ENCODE measurements at regions not wholly inside any gene's neighbourhood (a gene's known extent, or its start where the extent isn't known, plus 50 kb on each side); places are given as distances from the start of the nearest gene placed in this dataset.
"Not testable (repeated sequence)": the region's sequence is repeated elsewhere in the genome, so short reads cannot be mapped to it uniquely, and the experiment has no call there.

- CTCF ChIA-PET (ENCODE audit: partially characterized antibody); H4K5ac ChIP-seq (ENCODE audit: insufficient read length, low read depth, low read length); H3K4me2 ChIP-seq (ENCODE audit: insufficient read depth in 1 of 2, low read depth in 2 of 2, low read length in 2 of 2); H3K4me3 ChIP-seq (ENCODE audit: extremely low read depth in 1 of 4, insufficient read depth in 2 of 4, low read depth in 3 of 4, low read length in 4 of 4); H2BK120ac ChIP-seq (replicated peaks; ENCODE audit: low read depth, low read length); H2BK20ac ChIP-seq (ENCODE audit: low read length); H3K56ac ChIP-seq (replicated peaks; ENCODE audit: insufficient read length, low read depth, low read length); H3K79me1 ChIP-seq (ENCODE audit: low read depth, low read length); H4K8ac ChIP-seq (ENCODE audit: extremely low read depth, insufficient read depth, low read length); DNase-seq (ENCODE audit: low read depth in 1 of 2, low spot score in 2 of 2); H2AK5ac ChIP-seq (ENCODE audit: low read depth, low read length); H2BK15ac ChIP-seq (ENCODE audit: low read length); H3K4me1 ChIP-seq (replicated peaks in 1 of 4; ENCODE audit: control insufficient read depth in 3 of 4, insufficient read depth in 4 of 4, low read length in 3 of 4); H3K18ac ChIP-seq (ENCODE audit: extremely low read depth, low read length); H2AFZ ChIP-seq (ENCODE audit: low read length); H3K27ac ChIP-seq (ENCODE audit: low read depth, low read length); H4K20me1 ChIP-seq (replicated peaks in 1 of 2; ENCODE audit: control insufficient read depth in 1 of 2, insufficient read depth in 2 of 2, low read length in 2 of 2); H3K14ac ChIP-seq (ENCODE audit: insufficient read length); H2BK5ac ChIP-seq (ENCODE audit: low read depth, low read length); H3K27me3 ChIP-seq (replicated peaks in 1 of 4; ENCODE audit: control insufficient read depth in 3 of 4, extremely low read depth in 1 of 4, insufficient read depth in 3 of 4, low read length in 3 of 4); H3K23me2 ChIP-seq (ENCODE audit: low read depth, low read length); H3K9ac ChIP-seq (replicated peaks in 1 of 4; ENCODE audit: extremely low read depth in 1 of 4, low read depth in 3 of 4, low read length in 3 of 4); H3K79me2 ChIP-seq (ENCODE audit: control insufficient read depth in 1 of 2, insufficient read depth in 2 of 2, low read length in 2 of 2); POLR2A ChIA-PET (ENCODE audit: partially characterized antibody); FAIRE-seq; H3K4ac ChIP-seq (replicated peaks; ENCODE audit: insufficient read length, low read depth, low read length); H3K36me3 ChIP-seq (ENCODE audit: control insufficient read depth in 2 of 4, insufficient read depth in 4 of 4, low read length in 3 of 4); H3K23ac ChIP-seq (ENCODE audit: insufficient read length); H4K91ac ChIP-seq (replicated peaks; ENCODE audit: insufficient read length, low read length); H2BK12ac ChIP-seq (ENCODE audit: low read depth, low read length): not testable (repeated sequence)
- peaks cover 87 to 91% of the 10 kb centered on the region in 2 experiments for H3K9me3 ChIP-seq (ENCODE audit: insufficient read depth in 2 of 2, low read depth in 1 of 2, low read length in 1 of 2)
- 29% methylated on average over 4 of the region's 4 CpGs; no CpG with 5 or more reads in 1 of the 2 experiments for WGBS, 2 experiments (ENCODE audit: extremely low coverage in 1 of 2, insufficient coverage in 1 of 2, insufficient read length in 1 of 2, insufficient replicate concordance in 2 of 2, low coverage in 1 of 2, low lambda C conversion rate in 2 of 2, missing lambda C conversion rate in 1 of 2)
Observed at GRCh38 chr21:9010121-9010795, 1511.1 kb upstream of the TPTE start.

Data from H1 (cell line).